ENCODE measurements at regions not wholly inside any gene's neighbourhood (a gene's known extent, or its start where the extent isn't known, plus 50 kb on each side); places are given as distances from the start of the nearest gene placed in this dataset.
A peak's percentile ranks its signal among the peaks of the same experiment; 100 is the strongest.

GRCh38 chr6:169866140-169866534, 114.7 kb downstream of the ERMARD start:
- H3K27me3 ChIP-seq = no peaks in the 10 kb centered on the region
- no peak for DNase-seq
- WGBS, 2 donors = 71 to 84% methylated on average over 6 to 10 of the region's 10 CpGs
- TF ChIP-seq CTCF (IDR thresholded peaks at IDR 0.05) (no peak), POLR2A (IDR thresholded peaks at IDR 0.05) (no peak)
- intact Hi-C loops (cut with DNase I) = no loop called here
- no peak for ATAC-seq
- H3K36me3 ChIP-seq (replicated peaks in 1 of 2; ENCODE audit: insufficient read depth in 1 of 2, low read depth in 2 of 2) = no peaks in the 10 kb centered on the region
- H3K4me3 ChIP-seq = no peak overlapping the region
- no peak overlapping the region for H3K27ac ChIP-seq
- no peaks in the 10 kb centered on the region for H3K4me1 ChIP-seq
- no peaks in the 10 kb centered on the region for H3K9me3 ChIP-seq

- ATAC-seq = no peak
- DNase-seq = no peak
These were observed 114.1 kb downstream of the ERMARD start for GRCh38 chr6:169865346-169866139.

GRCh38 chr6:169864148-169865020, 113.0 kb downstream of the ERMARD start:
- no peak overlapping the region for H3K4me3 ChIP-seq
- H3K27ac ChIP-seq = no peak overlapping the region
- intact Hi-C loops (cut with DNase I) = no loop called here
- no peaks in the 10 kb centered on the region for H3K36me3 ChIP-seq (replicated peaks in 1 of 2; ENCODE audit: insufficient read depth in 1 of 2, low read depth in 2 of 2)
- no peaks in the 10 kb centered on the region for H3K27me3 ChIP-seq
- 53 to 54% methylated on average over 7 to 23 of the region's 23 CpGs for WGBS, 2 donors
- DNase-seq (peak in 3 of 4 donors; percentile 51 to 68 (median 57)), ATAC-seq (no peak)
- no peak for TF ChIP-seq CTCF (IDR thresholded peaks at IDR 0.05)
- TF ChIP-seq POLR2A (IDR thresholded peaks at IDR 0.05) = no peak
- H3K9me3 ChIP-seq = no peaks in the 10 kb centered on the region
- no peaks in the 10 kb centered on the region for H3K4me1 ChIP-seq

More at GRCh38 chr6:169865346-169866139, 114.1 kb downstream of the ERMARD start:
- TF ChIP-seq CTCF (IDR thresholded peaks at IDR 0.05) (no peak), POLR2A (IDR thresholded peaks at IDR 0.05) (no peak)
- Histone ChIP-seq H3K9me3 (no peaks in the 10 kb centered on the region), H3K27ac (no peak overlapping the region), H3K4me1 (no peaks in the 10 kb centered on the region), H3K4me3 (no peak overlapping the region), H3K27me3 (no peaks in the 10 kb centered on the region), H3K36me3 (replicated peaks in 1 of 2; ENCODE audit: insufficient read depth in 1 of 2, low read depth in 2 of 2) (no peaks in the 10 kb centered on the region)
- intact Hi-C loops (cut with DNase I) = no loop called here
- 80 to 82% methylated on average over 9 to 13 of the region's 13 CpGs for WGBS, 2 donors

- H3K27me3 ChIP-seq = no peaks in the 10 kb centered on the region
- H3K9me3 ChIP-seq = no peaks in the 10 kb centered on the region
- no peak overlapping the region for H3K27ac ChIP-seq
- TF ChIP-seq POLR2A (IDR thresholded peaks at IDR 0.05) (no peak), CTCF (IDR thresholded peaks at IDR 0.05) (no peak)
- no peaks in the 10 kb centered on the region for H3K4me1 ChIP-seq
- 87 to 90% methylated on average over 3 of the region's 3 CpGs for WGBS, 2 donors
- no peak overlapping the region for H3K4me3 ChIP-seq
- no peak for ATAC-seq
- DNase-seq = no peak
- intact Hi-C loops (cut with DNase I) = no loop called here
- no peaks in the 10 kb centered on the region for H3K36me3 ChIP-seq (replicated peaks in 1 of 2; ENCODE audit: insufficient read depth in 1 of 2, low read depth in 2 of 2)
These were observed 112.3 kb downstream of the ERMARD start for GRCh38 chr6:169863710-169864109.

Measured in body of pancreas (tissue), 4 donors.